Thyroid gland (tissue), 4 donors: ENCODE measurements at regions not wholly inside any gene's neighbourhood (a gene's known extent, or its start where the extent isn't known, plus 50 kb on each side); places are given as distances from the start of the nearest gene placed in this dataset.
A peak's percentile ranks its signal among the peaks of the same experiment; 100 is the strongest.

Experiments
- DNase-seq, 2 donors: peaks; one replicate each; pipeline ENCODE4 v3.0.0-alpha.2; 2019
- H3K27ac ChIP-seq, 3 donors: fragments of 200-600 bp; sonication (generic); 1 replicate in 2 of 3; 2 replicates in 1 of 3; pipeline ENCODE4 v1.5.1; 2016 to 2019; ENCODE audit warnings: mild to moderate bottlenecking in 1 of 3, moderate library complexity in 1 of 3
- H3K27me3 ChIP-seq: fragments of 200-600 bp; sonication (generic); one replicate; pipeline ENCODE4 v1.5.1; 2019
- H3K36me3 ChIP-seq, 2 donors: fragments of 200-600 bp; sonication (generic); one replicate each; pipeline ENCODE4 v1.5.1; 2016 to 2019
- H3K4me1 ChIP-seq, 2 donors: fragments of 200-600 bp; sonication (generic); one replicate each; pipeline ENCODE4 v1.5.1; 2017 to 2019
- H3K4me3 ChIP-seq, 3 donors: fragments of 200-600 bp; sonication (generic); replicated peaks in 1 of 3; 1 replicate in 2 of 3; 2 replicates in 1 of 3; pipeline ENCODE4 v1.5.1; 2016; ENCODE audit warnings: mild to moderate bottlenecking in 1 of 3
- H3K9me3 ChIP-seq: fragments of 200-600 bp; sonication (generic); one replicate; pipeline ENCODE4 v1.5.1; 2017
- POLR2A ChIP-seq, 2 donors: fragments of 450-650 bp; IDR thresholded peaks; one replicate each; pipeline ENCODE4 v1.6.1; 2017; ENCODE audit warnings: antibody characterized with exemption in 2 of 2, mild to moderate bottlenecking in 2 of 2, moderate library complexity in 1 of 2
- WGBS, 2 donors: methylation state at CpG; one replicate each; pipeline ENCODE4 v1.1.5; 2017; 5-methylcytosine and 5-hydroxymethylcytosine counted together
- intact Hi-C: fragments of 100-400 bp; cut with DNase I; formaldehyde crosslinking; loops from one replicate; pipeline ENCODE4 v1.15.1; 2023
- TF ChIP-seq, protein P1 (sequence below), 6 experiments: fragments of 200-600 bp in 3 of 6; fragments of 450-650 bp in 3 of 6; sonication (generic) in 3 of 6; IDR thresholded peaks; one replicate each; pipeline ENCODE4 v1.5.1; 2016 to 2019; ENCODE audit warnings: antibody characterized with exemption in 6 of 6, mild to moderate bottlenecking in 2 of 6, inconsistent platforms in 1 of 6, moderate library complexity in 1 of 6

DNA sequence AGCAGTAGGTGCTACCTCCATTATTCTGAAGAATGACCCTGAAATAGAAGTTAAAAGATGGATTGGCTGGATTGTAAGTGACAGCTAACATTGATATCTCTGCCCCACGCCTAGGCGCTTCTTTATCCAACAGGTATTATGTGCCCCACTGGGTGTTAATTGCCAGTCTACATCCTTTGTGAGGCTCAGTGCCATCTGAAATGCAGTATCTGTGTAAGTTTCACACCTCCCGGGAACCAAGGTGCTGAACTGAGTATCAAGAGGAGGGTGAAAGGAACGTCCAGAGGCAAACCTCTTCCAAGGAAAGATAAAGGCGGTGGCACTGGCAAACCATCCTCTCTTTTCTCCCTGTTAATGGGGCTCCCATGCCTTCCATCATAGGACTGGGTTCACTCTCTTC, 181.1 kb upstream of the UBL3 start:
- Histone ChIP-seq H3K4me3 (no peak overlapping the region), H3K9me3 (no peaks in the 10 kb centered on the region), H3K4me1 (peaks cover 0 to 22% of the 10 kb centered on the region in 2 donors), H3K27me3 (no peaks in the 10 kb centered on the region), H3K27ac (no peak overlapping the region), H3K36me3 (no peaks in the 10 kb centered on the region)
- WGBS, 2 donors, result 91 to 94% methylated on average over 5 of the region's 5 CpGs
- intact Hi-C loops, result no loop called here
- TF ChIP-seq POLR2A (IDR thresholded peaks at IDR 0.05), result no peak
- TF ChIP-seq, protein P1, sequence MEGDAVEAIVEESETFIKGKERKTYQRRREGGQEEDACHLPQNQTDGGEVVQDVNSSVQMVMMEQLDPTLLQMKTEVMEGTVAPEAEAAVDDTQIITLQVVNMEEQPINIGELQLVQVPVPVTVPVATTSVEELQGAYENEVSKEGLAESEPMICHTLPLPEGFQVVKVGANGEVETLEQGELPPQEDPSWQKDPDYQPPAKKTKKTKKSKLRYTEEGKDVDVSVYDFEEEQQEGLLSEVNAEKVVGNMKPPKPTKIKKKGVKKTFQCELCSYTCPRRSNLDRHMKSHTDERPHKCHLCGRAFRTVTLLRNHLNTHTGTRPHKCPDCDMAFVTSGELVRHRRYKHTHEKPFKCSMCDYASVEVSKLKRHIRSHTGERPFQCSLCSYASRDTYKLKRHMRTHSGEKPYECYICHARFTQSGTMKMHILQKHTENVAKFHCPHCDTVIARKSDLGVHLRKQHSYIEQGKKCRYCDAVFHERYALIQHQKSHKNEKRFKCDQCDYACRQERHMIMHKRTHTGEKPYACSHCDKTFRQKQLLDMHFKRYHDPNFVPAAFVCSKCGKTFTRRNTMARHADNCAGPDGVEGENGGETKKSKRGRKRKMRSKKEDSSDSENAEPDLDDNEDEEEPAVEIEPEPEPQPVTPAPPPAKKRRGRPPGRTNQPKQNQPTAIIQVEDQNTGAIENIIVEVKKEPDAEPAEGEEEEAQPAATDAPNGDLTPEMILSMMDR (IDR thresholded peaks at IDR 0.05), result no peak
- DNase-seq, result no peak

DNA sequence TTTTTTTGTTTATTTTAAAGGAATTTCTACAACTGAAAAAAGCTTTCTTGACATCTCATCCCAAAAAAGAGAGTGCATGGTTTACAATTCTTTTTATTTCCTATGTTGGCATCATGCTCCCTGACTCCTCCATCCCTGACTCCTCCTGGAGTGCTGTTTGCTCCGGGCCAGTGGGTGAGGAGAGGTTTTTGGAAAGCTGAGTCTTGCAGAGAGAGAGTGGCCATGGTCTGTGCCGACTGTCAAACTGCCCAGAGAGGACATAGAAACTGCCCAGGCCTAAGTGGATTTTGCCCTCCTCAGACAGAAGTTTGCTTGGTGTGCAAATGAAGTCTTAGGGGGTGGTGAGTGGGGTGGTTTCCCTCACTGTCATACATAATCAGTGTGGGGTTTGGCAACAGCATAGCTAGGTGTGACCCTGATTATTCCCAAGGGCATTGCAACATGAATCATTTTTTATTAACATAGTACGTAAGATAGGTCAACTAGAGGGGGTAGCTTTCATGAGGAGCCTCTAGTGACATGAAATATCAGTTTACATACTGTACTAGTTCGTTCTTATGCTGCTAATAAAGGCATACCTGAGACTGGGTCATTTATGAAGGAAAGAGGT, 179.8 kb upstream of the UBL3 start:
- H3K27me3 ChIP-seq, result no peaks in the 10 kb centered on the region
- H3K4me1 ChIP-seq, result peaks cover 7 to 34% of the 10 kb centered on the region in 2 donors
- 53 to 54% methylated on average over 4 of the region's 4 CpGs for WGBS, 2 donors
- no peak overlapping the region for H3K4me3 ChIP-seq
- peak; percentile 74 to 79 for DNase-seq
- no peaks in the 10 kb centered on the region for H3K36me3 ChIP-seq
- H3K9me3 ChIP-seq, result no peaks in the 10 kb centered on the region
- no peak for TF ChIP-seq POLR2A (IDR thresholded peaks at IDR 0.05)
- TF ChIP-seq, protein P1 (IDR thresholded peaks at IDR 0.05), result no peak
- H3K27ac ChIP-seq, result peak overlapping the region; percentile 22 to 58 (median 33)
- intact Hi-C loops, result no loop called here

DNA sequence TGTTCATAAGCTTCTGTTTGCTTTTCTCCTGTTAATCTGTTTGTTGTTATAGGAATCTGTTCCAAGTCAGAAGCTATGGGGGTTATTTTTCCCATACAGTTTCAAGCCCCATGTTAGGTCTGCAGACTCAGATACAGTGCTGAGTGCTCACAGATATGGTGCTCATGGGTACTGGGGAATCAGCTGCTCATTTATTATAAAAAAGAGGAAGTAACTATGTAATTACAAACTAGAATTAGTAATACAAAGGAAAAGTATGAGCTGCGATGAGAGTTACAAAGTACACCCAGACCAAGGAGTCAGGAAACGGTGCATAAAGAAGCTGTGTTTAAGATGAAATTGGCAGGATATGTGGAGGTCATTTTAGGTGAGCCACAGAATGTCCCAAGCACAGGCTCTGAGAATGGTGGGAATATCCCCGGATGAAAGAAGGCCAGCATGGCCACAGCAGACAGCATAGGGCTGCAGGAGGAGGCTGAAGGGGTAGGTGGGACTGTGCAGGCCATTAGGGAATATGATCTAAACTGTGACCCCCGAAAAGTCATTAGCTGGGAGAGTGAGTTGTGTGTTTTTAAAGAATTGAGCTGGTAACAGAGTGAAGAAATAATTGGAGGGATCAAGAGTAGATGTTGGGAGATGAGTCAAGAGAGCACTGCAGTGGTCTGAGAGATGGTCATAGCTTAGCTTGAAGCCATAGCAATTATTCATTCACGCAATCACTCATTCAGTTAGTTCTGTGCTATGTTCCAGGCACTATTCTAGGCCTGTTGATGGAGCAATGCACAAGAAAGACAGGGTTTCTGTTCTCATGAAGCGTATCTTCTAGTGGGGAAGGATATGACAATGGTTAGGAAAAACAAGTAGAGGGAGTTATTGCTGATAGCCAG, 177.4 kb upstream of the UBL3 start:
- DNase-seq, result no peak
- intact Hi-C loops, result no loop called here
- 84 to 92% methylated on average over 6 of the region's 6 CpGs for WGBS, 2 donors
- no peak for TF ChIP-seq POLR2A (IDR thresholded peaks at IDR 0.05)
- TF ChIP-seq, protein P1 (IDR thresholded peaks at IDR 0.05), result no peak
- Histone ChIP-seq H3K27me3 (no peaks in the 10 kb centered on the region), H3K9me3 (no peaks in the 10 kb centered on the region), H3K27ac (no peak overlapping the region), H3K36me3 (no peaks in the 10 kb centered on the region), H3K4me3 (no peak overlapping the region), H3K4me1 (peaks cover 11 to 28% of the 10 kb centered on the region in 2 donors)

DNA sequence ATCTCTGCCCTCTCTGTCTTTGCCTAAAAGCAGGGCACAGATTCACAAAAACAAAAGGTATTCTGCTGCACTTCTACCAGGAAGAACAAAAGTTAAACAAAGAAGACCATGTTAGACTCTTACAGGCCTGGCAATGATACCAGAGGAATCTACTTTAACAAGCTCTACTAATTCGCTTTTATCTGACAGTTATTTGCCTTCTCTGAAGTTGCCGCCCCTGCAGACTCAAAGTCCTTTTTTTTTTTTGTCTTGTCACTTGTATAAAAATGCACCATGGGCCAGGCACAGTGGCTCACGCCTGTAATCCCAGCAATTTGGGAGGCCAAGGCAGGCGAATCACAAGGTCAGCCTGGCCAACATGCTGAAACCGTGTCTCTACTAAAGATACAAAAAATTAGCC, 176.5 kb upstream of the UBL3 start:
- peaks cover 11 to 28% of the 10 kb centered on the region in 2 donors for H3K4me1 ChIP-seq
- no peaks in the 10 kb centered on the region for H3K27me3 ChIP-seq
- no peak for DNase-seq
- H3K9me3 ChIP-seq, result no peaks in the 10 kb centered on the region
- intact Hi-C loops, result no loop called here
- TF ChIP-seq POLR2A (IDR thresholded peaks at IDR 0.05), result no peak
- TF ChIP-seq, protein P1 (IDR thresholded peaks at IDR 0.05), result no peak
- H3K36me3 ChIP-seq, result no peaks in the 10 kb centered on the region
- 92 to 96% methylated on average over 5 of the region's 5 CpGs for WGBS, 2 donors
- no peak overlapping the region for H3K4me3 ChIP-seq
- H3K27ac ChIP-seq, result no peak overlapping the region

DNA sequence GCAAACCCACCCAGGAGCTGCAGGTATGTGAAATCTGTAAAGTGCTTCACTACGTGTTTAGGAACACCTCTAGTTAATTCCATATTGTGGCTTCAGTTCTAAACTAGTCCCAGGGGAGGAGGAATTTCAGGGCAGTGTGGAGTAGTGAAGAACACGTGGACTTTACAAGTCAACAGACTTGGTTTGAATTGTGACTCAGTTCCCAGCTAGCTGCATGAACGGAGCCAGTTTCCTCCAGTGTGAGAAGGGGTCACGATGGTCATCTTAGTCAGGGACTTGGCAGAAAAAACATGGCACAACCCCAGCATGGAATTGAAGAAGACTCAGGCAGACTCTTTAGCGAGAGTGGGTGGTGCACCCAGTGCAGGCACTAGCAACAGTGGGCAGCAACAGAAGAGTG, 175.7 kb upstream of the UBL3 start:
- no peak for TF ChIP-seq POLR2A (IDR thresholded peaks at IDR 0.05)
- TF ChIP-seq, protein P1 (IDR thresholded peaks at IDR 0.05), result no peak
- 75 to 83% methylated on average over 5 of the region's 5 CpGs for WGBS, 2 donors
- Histone ChIP-seq H3K36me3 (no peaks in the 10 kb centered on the region), H3K27ac (peak overlapping the region in 1 of 3 donors; percentile 15), H3K4me1 (peaks cover 11 to 28% of the 10 kb centered on the region in 2 donors), H3K27me3 (no peaks in the 10 kb centered on the region), H3K4me3 (no peak overlapping the region), H3K9me3 (no peaks in the 10 kb centered on the region)
- no peak for DNase-seq
- intact Hi-C loops, result no loop called here
